CD4-positive, alpha-beta T cell treated with Interferon alpha-2 for 1 hour (primary cell): ENCODE measurements at regions not wholly inside any gene's neighbourhood (a gene's known extent, or its start where the extent isn't known, plus 50 kb on each side); places are given as distances from the start of the nearest gene placed in this dataset.

Experiments used
- DNase-seq, 2 donors: peaks; one replicate each; pipeline ENCODE4 v3.0.0-alpha.2; 2020 to 2022

- no peak for DNase-seq
Measured at GRCh38 chr5:165892383-165892782, 2387.0 kb downstream of the MAT2B start.

- no peak for DNase-seq
Measured at GRCh38 chr5:165894916-165895315, 2389.5 kb downstream of the MAT2B start.

GRCh38 chr5:165903835-165904234 lies 2387.6 kb upstream of the WWC1 start:
- DNase-seq, result no peak

DNA sequence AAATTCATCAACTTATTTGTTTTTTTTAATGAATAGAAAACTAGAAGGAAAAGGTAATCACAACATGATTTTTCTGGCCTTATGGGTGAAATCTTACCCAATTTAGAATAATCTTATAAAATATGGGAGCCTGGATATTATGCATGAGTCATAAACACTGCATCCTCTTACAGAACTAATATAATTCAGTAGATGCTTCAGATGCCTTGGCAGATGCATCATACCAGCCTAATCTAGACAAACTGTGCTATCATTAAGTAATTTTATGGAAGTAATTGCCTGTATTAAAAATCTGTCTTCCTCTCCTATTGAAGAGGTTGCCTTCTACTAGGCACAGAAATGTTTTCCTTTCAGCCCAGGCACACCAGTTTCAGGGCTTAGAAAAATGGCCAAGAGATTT lies 2384.6 kb upstream of the WWC1 start:
- DNase-seq, result no peak

GRCh38 chr5:165913059-165913458 lies 2378.4 kb upstream of the WWC1 start:
- no peak for DNase-seq

GRCh38 chr5:165914456-165914855 lies 2377.0 kb upstream of the WWC1 start:
- DNase-seq, result no peak

DNA sequence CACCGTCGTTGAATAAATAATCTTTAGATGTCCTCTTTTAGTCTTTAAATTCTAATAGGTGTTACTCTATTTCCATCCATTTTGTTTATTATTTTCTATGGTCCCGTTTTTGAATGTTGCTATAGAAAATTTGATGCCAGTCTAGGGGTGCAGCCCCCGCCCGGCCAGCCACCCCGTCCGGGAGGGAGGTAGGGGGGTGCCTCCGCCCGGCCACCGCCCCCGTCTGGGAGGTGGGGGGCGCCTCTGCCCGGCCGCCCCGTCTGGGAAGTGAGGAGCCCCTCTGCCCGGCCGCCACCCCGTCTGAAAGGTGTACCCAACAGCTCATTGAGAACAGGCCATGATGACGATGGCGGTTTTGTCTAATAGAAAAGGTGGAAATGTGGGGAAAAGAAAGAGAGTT lies 2372.2 kb upstream of the WWC1 start:
- no peak for DNase-seq

DNA sequence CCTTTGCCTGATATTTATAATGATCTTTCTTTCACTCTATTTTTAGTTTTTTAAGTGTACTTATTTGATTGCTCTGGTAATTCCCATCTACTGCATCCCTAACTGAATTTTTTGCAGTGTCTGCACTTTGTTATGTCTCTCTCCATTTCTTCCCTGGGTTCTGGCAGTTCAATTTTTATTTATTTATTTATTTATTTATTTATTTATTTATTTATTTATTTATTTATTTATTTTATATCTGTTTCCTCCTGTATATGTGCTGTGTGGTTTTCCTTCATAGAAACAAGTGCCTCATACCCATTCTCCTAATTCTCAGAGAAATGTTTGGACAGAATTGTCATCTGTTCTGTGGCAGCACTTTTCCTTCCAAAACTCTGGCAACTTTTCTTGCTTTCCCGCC lies 2370.8 kb upstream of the WWC1 start:
- no peak for DNase-seq

- no peak for DNase-seq
Measured at GRCh38 chr5:165928971-165929370, 2362.5 kb upstream of the WWC1 start.

GRCh38 chr5:165940541-165940940 lies 2350.9 kb upstream of the WWC1 start:
- no peak for DNase-seq

DNA sequence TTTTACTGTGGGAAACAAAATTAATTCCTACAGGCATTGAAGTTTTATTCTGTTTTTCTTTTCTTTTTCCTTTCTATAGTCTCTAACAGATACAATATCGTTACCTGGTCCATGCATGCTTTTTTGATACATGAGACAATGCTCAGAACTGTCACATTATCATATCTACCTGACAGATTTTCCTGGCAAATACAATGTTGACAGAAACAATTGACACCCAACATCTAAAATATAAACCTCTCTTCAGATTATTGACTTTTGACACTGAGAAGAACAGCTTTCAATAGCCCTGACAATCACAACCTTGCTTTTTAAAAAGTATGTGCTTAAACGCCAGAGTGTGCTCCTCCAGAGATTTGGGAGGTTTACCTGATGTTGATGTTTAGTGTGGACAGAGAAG lies 2334.6 kb upstream of the WWC1 start:
- no peak for DNase-seq

DNA sequence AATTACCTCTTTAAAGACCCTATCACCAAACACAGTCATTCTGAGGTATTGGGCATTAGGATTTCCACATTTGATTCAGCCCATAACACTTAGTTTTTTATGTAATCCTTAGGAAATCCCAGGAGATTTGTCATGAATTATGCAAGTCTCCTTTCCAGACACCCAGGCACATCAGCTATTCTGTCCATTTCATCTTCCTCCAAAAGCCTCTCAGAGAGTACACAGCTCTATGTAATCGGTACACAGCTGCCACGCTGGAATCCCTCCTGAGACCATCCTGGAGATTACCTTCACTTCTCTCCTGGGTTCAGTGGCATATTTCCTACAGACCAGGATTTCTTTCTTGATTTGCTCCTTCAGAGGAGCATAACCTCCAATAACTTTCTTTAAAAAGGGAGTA lies 2309.8 kb upstream of the WWC1 start:
- DNase-seq, result no peak

- no peak for DNase-seq
Measured at GRCh38 chr5:165996201-165996875, 2295.1 kb upstream of the WWC1 start.

DNA sequence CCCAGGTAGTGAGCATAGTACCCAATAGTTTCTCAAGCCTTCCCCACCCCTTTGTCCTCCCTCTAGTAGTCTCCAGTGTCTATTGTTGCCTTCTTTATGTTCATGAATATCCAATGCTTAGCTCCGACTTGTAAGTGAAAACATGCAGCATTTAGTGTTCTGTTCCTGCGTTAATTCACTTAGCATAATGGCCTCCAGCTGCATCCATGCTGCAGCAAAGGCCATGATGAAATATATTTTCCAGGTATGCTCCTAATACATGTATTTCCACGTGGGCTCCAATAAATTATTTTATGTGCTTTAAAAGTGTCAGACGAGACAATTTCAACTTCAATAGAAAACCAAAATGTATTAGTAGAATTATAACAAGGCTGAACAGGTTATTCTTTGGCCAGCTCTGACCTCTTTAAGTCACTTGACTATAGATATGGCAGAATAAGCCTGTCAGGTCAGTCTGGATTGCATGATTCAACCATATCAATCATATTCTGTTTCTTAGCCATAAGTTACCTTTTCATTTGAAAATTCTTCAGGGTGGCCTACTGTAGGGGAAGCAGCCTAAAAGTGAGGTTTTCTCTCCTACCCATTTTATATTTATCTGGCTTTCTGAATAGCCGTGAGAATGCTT lies 2291.6 kb upstream of the WWC1 start:
- no peak for DNase-seq

GRCh38 chr5:166004006-166004405 lies 2287.4 kb upstream of the WWC1 start:
- no peak for DNase-seq

- no peak for DNase-seq
Measured at GRCh38 chr5:166013415-166013814, 2278.0 kb upstream of the WWC1 start.

GRCh38 chr5:166014256-166014655 lies 2277.2 kb upstream of the WWC1 start:
- no peak for DNase-seq

GRCh38 chr5:166018716-166019115 lies 2272.7 kb upstream of the WWC1 start:
- no peak for DNase-seq

GRCh38 chr5:166022065-166022464 lies 2269.4 kb upstream of the WWC1 start:
- DNase-seq, result no peak

DNA sequence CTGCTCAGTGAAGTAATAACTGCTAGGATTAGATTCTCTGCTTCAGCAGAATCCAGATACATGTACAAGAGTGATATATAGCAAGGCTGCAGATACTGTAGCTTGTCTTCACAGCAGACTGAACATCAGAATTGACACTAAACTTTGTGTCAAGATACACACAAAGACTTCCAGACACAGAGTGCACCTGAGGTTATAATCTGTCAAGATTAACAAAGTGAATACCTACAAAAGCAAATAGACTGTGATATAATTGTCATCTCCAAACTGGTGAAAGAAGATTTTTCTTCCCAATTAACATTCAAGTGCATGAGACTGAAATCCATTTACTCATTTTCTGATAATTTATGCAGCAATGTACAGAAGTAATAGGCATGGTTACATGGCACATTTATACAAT lies 2266.5 kb upstream of the WWC1 start:
- DNase-seq, result no peak

DNA sequence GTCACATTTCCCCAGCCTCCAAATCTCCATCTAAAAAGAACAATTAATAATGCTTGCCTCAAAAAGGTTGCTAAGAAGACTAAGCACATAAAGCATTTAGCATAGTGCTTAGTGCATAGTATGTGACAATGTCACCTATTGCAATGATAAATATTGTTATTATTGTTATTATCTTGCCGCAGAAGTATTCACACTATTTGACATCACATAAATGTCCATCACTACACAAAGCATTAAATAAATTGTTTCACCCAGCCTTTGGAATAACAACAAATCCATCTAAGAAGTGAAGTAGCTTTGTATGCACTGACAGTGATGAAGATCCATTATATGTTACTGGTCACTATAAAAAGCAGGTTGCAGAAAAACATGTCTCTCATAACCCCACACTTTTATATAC lies 2263.9 kb upstream of the WWC1 start:
- no peak for DNase-seq

GRCh38 chr5:166031926-166032325 lies 2259.5 kb upstream of the WWC1 start:
- no peak for DNase-seq

GRCh38 chr5:166032601-166033000 lies 2258.8 kb upstream of the WWC1 start:
- DNase-seq, result no peak

GRCh38 chr5:166045961-166046360 lies 2245.5 kb upstream of the WWC1 start:
- DNase-seq, result no peak

DNA sequence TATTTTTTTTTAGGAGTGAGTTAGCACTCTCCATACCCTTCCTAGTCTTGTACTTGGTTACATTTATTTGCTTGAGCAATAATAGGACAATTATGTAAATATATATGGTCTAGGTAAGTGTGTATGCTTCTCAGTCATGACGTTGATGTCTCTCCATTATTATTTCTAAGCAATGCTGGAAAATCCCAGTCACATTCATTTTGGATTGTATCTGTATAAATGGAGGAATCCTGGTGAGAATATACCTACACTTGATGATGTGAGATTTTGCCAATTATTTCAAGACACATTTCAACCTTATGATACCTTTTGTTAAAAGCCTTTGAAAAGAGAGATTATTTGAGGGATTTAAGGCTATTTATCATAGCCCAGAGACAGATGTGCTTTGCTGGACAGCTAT lies 2244.5 kb upstream of the WWC1 start:
- no peak for DNase-seq
